Pancreas (tissue), 10 donors: ENCODE measurements at regions not wholly inside any gene's neighbourhood (a gene's known extent, or its start where the extent isn't known, plus 50 kb on each side); places are given as distances from the start of the nearest gene placed in this dataset.

ENCODE experiments used
- ATAC-seq, 4 donors: fragments of 200-7000 bp; cut with Tn5 transposase; one replicate each; pipeline versions ENCODE4 v1.8.0 to v1.9.1; 2020; ENCODE audit warnings: mild to moderate bottlenecking in 4 of 4, moderate library complexity in 4 of 4
- DNase-seq, 6 donors: peaks; one replicate each; pipeline ENCODE4 v3.0.0-alpha.2; 2020
- FAIRE-seq: peaks from 2 replicates; lab custom pipeline; 2012; peaks lifted over from hg19 to GRCh38; lab: Jason Lieb, UNC
- H3K27ac ChIP-seq, 4 donors: fragments of 200-600 bp; sonication (generic); 1 replicate in 3 of 4; 2 replicates in 1 of 4; pipeline versions ENCODE4 v1.5.0 to v1.8.0; 2020
- H3K27me3 ChIP-seq, 4 donors: fragments of 200-600 bp; one replicate each; pipeline ENCODE4 v1.8.0; 2021
- H3K36me3 ChIP-seq, 3 donors: fragments of 200-600 bp; sonication (generic) in 1 of 3; one replicate each; pipeline versions ENCODE4 v1.5.0 to v1.8.0; 2020 to 2021
- H3K4me1 ChIP-seq, 3 donors: fragments of 200-600 bp; one replicate each; pipeline ENCODE4 v1.8.0; 2021
- H3K4me3 ChIP-seq, 4 donors: fragments of 200-600 bp; sonication (generic) in 2 of 4; one replicate each; pipeline versions ENCODE4 v1.5.0 to v1.8.0; 2020 to 2021
- H3K9me3 ChIP-seq, 4 donors: fragments of 200-600 bp; one replicate each; pipeline ENCODE4 v1.8.0; 2021
- WGBS, 2 donors: extraction: QIAGEN DNeasy Blood & Tissue Kit; methylation state at CpG; one replicate each; pipeline ENCODE4 v1.1.7; 2013; 5-methylcytosine and 5-hydroxymethylcytosine counted together
- intact Hi-C, 3 donors: fragments of 100-400 bp; cut with DNase I; formaldehyde crosslinking; loops; one replicate each; pipeline versions ENCODE4 v1.11.1 to v1.14.2; 2022
- TF ChIP-seq, protein P1 (sequence below), 4 donors: fragments of 200-600 bp; sonication (generic) in 3 of 4; IDR thresholded peaks; one replicate each; pipeline versions ENCODE4 v1.5.0 to v1.8.0; 2021; ENCODE audit warnings: antibody characterized with exemption in 4 of 4
- donor health status: healthy with polysubstance abuse.
- donor health status: DM: no; HTN: no; CAD: no; lungs with moderate emphysema.
- donor health status: DM: no; HTN: no; CAD: no.
- donor health status: control.
- donor health status: control.
- donor health status: Bipolar disorder and iron deficiency.
- donor health status: DM: yes; HTN: yes; CAD: no.
- donor health status: DM: no; HTN: no; CAD: no.
- donor health status: DM: no; HTN: no; CAD: no.
- donor health status: DM: yes; HTN: yes; CAD: no.

DNA sequence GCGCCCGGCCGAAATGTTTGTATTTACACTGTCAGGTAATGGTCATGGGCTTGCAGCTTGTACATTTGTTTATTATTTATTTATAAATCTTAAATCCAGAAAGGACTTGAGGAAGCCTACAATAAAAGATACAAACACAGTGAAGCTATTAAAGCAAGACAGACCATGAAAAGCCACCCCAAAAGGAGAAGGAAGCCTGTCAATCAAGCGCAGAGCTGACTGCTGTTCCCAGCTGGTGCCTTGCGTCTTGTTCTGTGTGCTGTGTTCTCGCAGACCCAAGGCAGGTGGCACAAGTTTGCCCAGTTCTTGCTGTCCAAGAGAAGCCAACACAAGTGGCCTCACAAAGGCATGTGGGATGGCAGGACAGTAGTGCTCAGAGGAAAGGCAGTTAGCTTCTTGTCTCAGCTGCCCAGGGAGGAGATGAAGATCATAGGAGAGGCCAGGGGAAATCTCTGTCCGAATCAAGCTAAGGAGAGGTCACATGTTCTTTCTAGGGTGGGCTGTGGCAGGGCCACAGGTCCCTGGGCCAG is 73.2 kb downstream of the SLC25A47 start:
- 87 to 91% methylated on average over 7 of the region's 7 CpGs for WGBS, 2 donors
- intact Hi-C loops: no loop called here
- Histone ChIP-seq H3K4me1 (peaks cover 0 to 26% (median 10%) of the 10 kb centered on the region in 3 donors), H3K36me3 (no peaks in the 10 kb centered on the region), H3K9me3 (no peaks in the 10 kb centered on the region), H3K4me3 (no peak overlapping the region), H3K27ac (no peak overlapping the region), H3K27me3 (no peaks in the 10 kb centered on the region)
- no peak for ATAC-seq
- no peak for DNase-seq
- FAIRE-seq: no peak
- TF ChIP-seq, protein P1, sequence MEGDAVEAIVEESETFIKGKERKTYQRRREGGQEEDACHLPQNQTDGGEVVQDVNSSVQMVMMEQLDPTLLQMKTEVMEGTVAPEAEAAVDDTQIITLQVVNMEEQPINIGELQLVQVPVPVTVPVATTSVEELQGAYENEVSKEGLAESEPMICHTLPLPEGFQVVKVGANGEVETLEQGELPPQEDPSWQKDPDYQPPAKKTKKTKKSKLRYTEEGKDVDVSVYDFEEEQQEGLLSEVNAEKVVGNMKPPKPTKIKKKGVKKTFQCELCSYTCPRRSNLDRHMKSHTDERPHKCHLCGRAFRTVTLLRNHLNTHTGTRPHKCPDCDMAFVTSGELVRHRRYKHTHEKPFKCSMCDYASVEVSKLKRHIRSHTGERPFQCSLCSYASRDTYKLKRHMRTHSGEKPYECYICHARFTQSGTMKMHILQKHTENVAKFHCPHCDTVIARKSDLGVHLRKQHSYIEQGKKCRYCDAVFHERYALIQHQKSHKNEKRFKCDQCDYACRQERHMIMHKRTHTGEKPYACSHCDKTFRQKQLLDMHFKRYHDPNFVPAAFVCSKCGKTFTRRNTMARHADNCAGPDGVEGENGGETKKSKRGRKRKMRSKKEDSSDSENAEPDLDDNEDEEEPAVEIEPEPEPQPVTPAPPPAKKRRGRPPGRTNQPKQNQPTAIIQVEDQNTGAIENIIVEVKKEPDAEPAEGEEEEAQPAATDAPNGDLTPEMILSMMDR (IDR thresholded peaks at IDR 0.05): no peak

DNA sequence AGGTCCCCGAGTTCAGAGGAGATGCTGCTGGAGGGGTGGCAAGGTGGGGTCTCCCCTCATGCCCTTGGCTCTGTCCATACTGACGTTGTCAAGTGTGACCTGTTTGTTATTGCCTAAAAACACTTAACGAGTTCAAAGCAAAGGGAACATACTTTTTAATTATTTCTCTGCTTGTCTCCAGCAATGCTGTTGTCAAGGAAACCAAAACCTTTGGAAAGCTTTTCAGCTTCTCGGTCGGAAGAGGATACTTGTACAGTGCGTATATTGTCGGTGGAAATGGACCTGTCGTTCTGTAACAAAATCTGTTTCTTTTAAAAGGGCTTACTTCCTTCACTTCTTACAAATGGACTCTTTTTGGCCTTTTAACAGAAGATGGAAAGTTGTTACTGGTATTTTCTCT is 73.9 kb downstream of the SLC25A47 start:
- H3K4me1 ChIP-seq: peaks cover 0 to 26% (median 10%) of the 10 kb centered on the region in 3 donors
- ATAC-seq (no peak), FAIRE-seq (no peak), DNase-seq (no peak)
- no peak overlapping the region for H3K4me3 ChIP-seq
- TF ChIP-seq, protein P1 (IDR thresholded peaks at IDR 0.05): no peak
- no peak overlapping the region for H3K27ac ChIP-seq
- H3K9me3 ChIP-seq: no peaks in the 10 kb centered on the region
- no peaks in the 10 kb centered on the region for H3K27me3 ChIP-seq
- intact Hi-C loops: no loop called here
- H3K36me3 ChIP-seq: no peaks in the 10 kb centered on the region
- 87 to 88% methylated on average over 8 of the region's 8 CpGs for WGBS, 2 donors

DNA sequence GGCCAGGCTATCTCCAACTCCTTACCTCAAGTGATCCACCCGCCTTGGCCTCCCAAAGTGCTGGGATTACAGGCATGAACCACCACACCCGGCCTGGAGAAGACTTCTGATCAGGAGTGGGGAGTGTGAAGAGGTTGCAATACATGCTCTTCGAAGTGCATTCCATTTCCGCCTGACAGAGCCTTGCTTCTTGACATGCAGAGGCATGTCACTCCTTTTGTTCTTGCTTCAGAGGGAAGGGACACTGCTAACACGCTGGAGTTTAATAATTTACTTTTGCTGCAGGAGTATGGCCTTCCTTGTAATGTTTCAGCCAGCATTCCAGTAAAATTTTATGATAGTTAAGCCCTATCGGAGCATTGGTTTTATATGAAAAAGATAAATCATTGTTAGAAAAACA is 74.9 kb downstream of the SLC25A47 start:
- intact Hi-C loops: no loop called here
- TF ChIP-seq, protein P1 (IDR thresholded peaks at IDR 0.05): no peak
- H3K27ac ChIP-seq: peak overlapping the region in 2 of 4 donors; percentile 12 to 34
- no peaks in the 10 kb centered on the region for H3K9me3 ChIP-seq
- no peaks in the 10 kb centered on the region for H3K27me3 ChIP-seq
- peaks cover 0 to 26% (median 15%) of the 10 kb centered on the region in 3 donors for H3K4me1 ChIP-seq
- 47 to 49% methylated on average over 6 of the region's 6 CpGs for WGBS, 2 donors
- H3K36me3 ChIP-seq: no peaks in the 10 kb centered on the region
- FAIRE-seq (peak; percentile 73), ATAC-seq (peak; percentile 27 to 74 (median 55)), DNase-seq (no peak)
- H3K4me3 ChIP-seq: no peak overlapping the region

DNA sequence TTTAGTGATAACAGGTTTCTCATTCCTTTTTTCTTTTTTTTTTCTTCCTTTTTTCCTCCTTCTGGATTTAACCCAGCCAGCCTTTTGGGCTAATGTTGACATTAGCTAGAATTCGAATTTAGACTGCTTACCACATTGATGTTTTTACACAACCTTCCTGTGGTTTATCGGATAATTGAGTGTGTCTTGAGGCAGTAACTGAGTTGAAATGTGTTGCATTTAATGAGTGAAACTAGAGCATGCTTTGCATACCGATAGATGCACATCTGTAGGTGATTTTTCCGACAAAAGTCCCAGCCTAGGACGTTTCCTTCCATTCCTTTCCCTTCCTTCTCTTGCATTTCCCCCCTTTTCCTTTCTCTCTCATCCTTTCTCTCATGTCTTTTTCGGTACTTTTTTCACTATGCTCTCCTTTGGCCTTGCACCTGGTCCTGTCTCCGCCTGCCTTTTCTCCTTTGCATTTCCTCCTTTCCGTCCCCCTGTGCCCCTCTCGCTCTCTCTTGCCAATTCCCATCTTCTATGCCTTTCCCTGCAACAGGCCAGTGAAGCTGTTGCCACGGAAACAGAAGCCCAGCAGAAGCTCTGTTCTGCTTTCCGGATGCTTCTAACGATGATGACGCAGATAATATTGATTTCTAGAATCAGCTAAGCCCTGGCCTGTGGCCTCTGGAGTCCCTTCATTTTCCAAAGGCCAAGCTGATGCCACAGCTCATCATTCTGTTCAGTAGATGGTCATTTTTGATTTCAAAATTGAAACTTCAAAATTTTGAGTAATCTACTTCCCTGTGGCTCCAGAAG is 76.1 kb downstream of the SLC25A47 start:
- no peak for ATAC-seq
- H3K27me3 ChIP-seq: no peaks in the 10 kb centered on the region
- H3K27ac ChIP-seq: peak overlapping the region in 1 of 4 donors; percentile 34

More for the DNA sequence above, 76.1 kb downstream of the SLC25A47 start:
- no peak overlapping the region for H3K4me3 ChIP-seq
- H3K4me1 ChIP-seq: peaks cover 0 to 26% (median 15%) of the 10 kb centered on the region in 3 donors
- 87% methylated on average over 13 of the region's 13 CpGs for WGBS, 2 donors
- H3K36me3 ChIP-seq: no peaks in the 10 kb centered on the region
- DNase-seq (no peak), FAIRE-seq (no peak)
- H3K9me3 ChIP-seq: no peaks in the 10 kb centered on the region
- TF ChIP-seq, protein P1 (IDR thresholded peaks at IDR 0.05): no peak
- intact Hi-C loops: no loop called here
